GM12878 (cell line): ENCODE measurements at regions not wholly inside any gene's neighbourhood (a gene's known extent, or its start where the extent isn't known, plus 50 kb on each side); places are given as distances from the start of the nearest gene placed in this dataset.

Experiments
- ATAC-seq: fragments of 200-7000 bp; cut with Tn5 transposase; 3 replicates; pipeline ENCODE4 v1.9.1; 2020; ENCODE audit warnings: mild to moderate bottlenecking, moderate library complexity
- BruUV-seq: library from RNA; stranded (reverse); fragments of 400-500 nt; replicated peaks from 2 replicates; lab custom pipeline; 2021; lab: Mats Ljungman, UMichigan
- CTCF ChIA-PET: fragments of 300-600 bp; sonication (Branson Sonifier 250); formaldehyde crosslinking; extraction: SDS; loops from one replicate; lab custom pipeline; 2021; ENCODE audit warnings: inconsistent platforms; lab: Yijun Ruan, JAX
- POLR2A ChIA-PET: fragments of 350-600 bp; formaldehyde crosslinking; extraction: SDS; loops from one replicate; lab custom pipeline; 2021; ENCODE audit warnings: inconsistent platforms; lab: Charles Lee
- RAD21 ChIA-PET: fragments of 300-600 bp; sonication (Branson Sonifier 250); formaldehyde crosslinking; loops from one replicate; lab custom pipeline; 2023; ENCODE audit warnings: antibody characterized with exemption; ENCODE audit not compliant: unreplicated experiment; lab: Charles Lee
- SMC1A ChIA-PET: fragments of 300-600 bp; sonication (Branson Sonifier 250); formaldehyde crosslinking; loops from one replicate; lab custom pipeline; 2023; ENCODE audit not compliant: unreplicated experiment, uncharacterized antibody; lab: Charles Lee
- DNase-seq: peaks from one replicate; pipeline ENCODE4 v3.0.0-alpha.2; 2011; ENCODE audit warnings: low read depth, low spot score
- FAIRE-seq: peaks from 3 replicates; lab custom pipeline; 2011; peaks lifted over from hg19 to GRCh38; lab: Jason Lieb, UNC
- H2AFZ ChIP-seq: 2 replicates; pipeline ENCODE4 v1.6.0; 2011; ENCODE audit warnings: low read depth, low read length, control low read depth; ENCODE audit not compliant: control insufficient read depth
- H3K27ac ChIP-seq: 2 replicates; pipeline ENCODE4 v1.5.1; 2011; ENCODE audit warnings: control low read depth; ENCODE audit not compliant: control insufficient read depth, insufficient read depth
- H3K27me3 ChIP-seq, 2 experiments: replicated peaks in 1 of 2; 2 replicates each; pipeline versions ENCODE4 v1.6.0 to v1.6.1; 2011; ENCODE audit warnings: low read length in 1 of 2; ENCODE audit not compliant: control insufficient read depth in 2 of 2, insufficient read depth in 2 of 2
- H3K36me3 ChIP-seq, 2 experiments: 2 replicates each; pipeline ENCODE4 v1.5.1; 2011; ENCODE audit warnings: low read length in 1 of 2; ENCODE audit not compliant: control insufficient read depth in 2 of 2, insufficient read depth in 2 of 2
- H3K4me1 ChIP-seq: 2 replicates; pipeline ENCODE4 v1.6.1; 2011; ENCODE audit warnings: mild to moderate bottlenecking, low read length, moderate library complexity, mixed read lengths; ENCODE audit not compliant: control insufficient read depth, insufficient read depth
- H3K4me2 ChIP-seq: 2 replicates; pipeline ENCODE4 v1.6.0; 2011; ENCODE audit warnings: control low read depth; ENCODE audit not compliant: control insufficient read depth, insufficient read depth
- H3K4me3 ChIP-seq: fragments of 200-600 bp; sonication (generic); 2 replicates; pipeline ENCODE4 v1.5.1; 2016
- H3K79me2 ChIP-seq: 2 replicates; pipeline ENCODE4 v1.6.0; 2011; ENCODE audit warnings: low read length; ENCODE audit not compliant: control insufficient read depth, insufficient read depth
- H3K9ac ChIP-seq: 2 replicates; pipeline ENCODE4 v1.8.0; 2011; ENCODE audit warnings: low read length, control low read depth, mixed read lengths; ENCODE audit not compliant: control insufficient read depth, insufficient read depth
- H3K9me3 ChIP-seq: replicated peaks from 3 replicates; pipeline ENCODE4 v1.5.1; 2011; ENCODE audit warnings: mild to moderate bottlenecking, low read length; ENCODE audit not compliant: control insufficient read depth, insufficient read depth
- H4K20me1 ChIP-seq: 2 replicates; pipeline ENCODE4 v1.6.0; 2011; ENCODE audit not compliant: control insufficient read depth, insufficient read depth
- BACH1 ChIP-seq: fragments of 450-650 bp; IDR thresholded peaks from 2 replicates; pipeline ENCODE4 v1.6.1; 2017; ENCODE audit warnings: mild to moderate bottlenecking, borderline replicate concordance
- EGR1 ChIP-seq, 2 experiments: IDR thresholded peaks; 1 replicate in 1 of 2; 2 replicates in 1 of 2; pipeline ENCODE4 v1.6.1; 2011 to 2012; ENCODE audit warnings: low read depth in 2 of 2, low read length in 2 of 2, borderline replicate concordance in 1 of 2, mild to moderate bottlenecking in 1 of 2, moderate library complexity in 1 of 2
- PRDM15 ChIP-seq: fragments of 450-650 bp; formaldehyde crosslinking; IDR thresholded peaks from 2 replicates; pipeline ENCODE4 v1.4.0; 2020; ENCODE audit warnings: mild to moderate bottlenecking, moderate library complexity
- RUNX3 ChIP-seq: IDR thresholded peaks from 2 replicates; pipeline ENCODE4 v1.6.1; 2012; ENCODE audit warnings: low read length, inconsistent platforms
- ZNF274 ChIP-seq: IDR thresholded peaks from one replicate; pipeline ENCODE4 v1.8.0; 2011; ENCODE audit not compliant: insufficient read length, insufficient read depth
- WGBS: methylation state at CpG from one replicate; pipeline ENCODE4 v1.1.6; 2016; ENCODE audit warnings: low lambda C conversion rate; ENCODE audit not compliant: insufficient replicate concordance, insufficient coverage; ENCODE audit errors: missing lambda C conversion rate; 5-methylcytosine and 5-hydroxymethylcytosine counted together
- in situ Hi-C: fragments of 300-500 bp; cut with MboI; formaldehyde crosslinking; loops from 9 replicates; pipeline ENCODE4 v1.14.3; 2018; ENCODE audit warnings: mixed read lengths
- intact Hi-C: fragments of 100-400 bp; cut with micrococcal nuclease; formaldehyde crosslinking; loops from one replicate; pipeline ENCODE4 v1.14.2; 2022; ENCODE audit not compliant: unreplicated experiment

- no peak for TF ChIP-seq RUNX3
- no peak for TF ChIP-seq PRDM15 (CRISPR knock-in tag)
- no peak for TF ChIP-seq BACH1
- no peak for TF ChIP-seq ZNF274
- TF ChIP-seq EGR1 (IDR thresholded peaks at IDR 0.05; ENCODE audit: borderline replicate concordance in 1 of 2, low read depth in 2 of 2, low read length in 2 of 2) = no peak
- in situ Hi-C loops = no loop called here
- Histone ChIP-seq H2AFZ (no peak overlapping the region), H3K27ac (no peak overlapping the region), H3K9ac (no peak overlapping the region), H3K36me3 (no peaks in the 10 kb centered on the region), H3K79me2 (no peaks in the 10 kb centered on the region), H3K4me2 (no peak overlapping the region), H3K4me3 (no peak overlapping the region), H3K27me3 (no peaks in the 10 kb centered on the region), H3K9me3 (no peaks in the 10 kb centered on the region), H4K20me1 (no peaks in the 10 kb centered on the region), H3K4me1 (no peaks in the 10 kb centered on the region)
- BruUV-seq = no TSS peak
- ChIA-PET RAD21 (no interaction called here), POLR2A (no interaction called here), CTCF (no interaction called here), SMC1A (no interaction called here)
- intact Hi-C loops = no loop called here
- WGBS = 35% methylated on average over 1 of the region's 1 CpG
- no peak for FAIRE-seq
- ATAC-seq = no peak
- DNase-seq = no peak
Observed at GRCh38 chr16:48704710-48705109, 94.7 kb upstream of the N4BP1 start.
